NB4 (cell line): ENCODE measurements at regions not wholly inside any gene's neighbourhood (a gene's known extent, or its start where the extent isn't known, plus 50 kb on each side); places are given as distances from the start of the nearest gene placed in this dataset.
A peak's percentile ranks its signal among the peaks of the same experiment; 100 is the strongest.

Source experiments
- DNase-seq: peaks from one replicate; pipeline ENCODE4 v3.0.0; 2010; ENCODE audit warnings: low read depth
- H3K4me3 ChIP-seq: one replicate; pipeline ENCODE4 v1.5.1; 2011; ENCODE audit warnings: mild to moderate bottlenecking, low read depth, low read length, moderate library complexity
- CTCF ChIP-seq: IDR thresholded peaks from one replicate; pipeline ENCODE4 v1.5.1; 2012; ENCODE audit warnings: low read depth, low read length
- MAX ChIP-seq: IDR thresholded peaks from 2 replicates; pipeline ENCODE4 v1.6.1; 2011; ENCODE audit warnings: low read depth, low read length
- MYC ChIP-seq: IDR thresholded peaks from 2 replicates; pipeline ENCODE4 v1.6.1; 2011; ENCODE audit warnings: low read depth, low read length
- POLR2A ChIP-seq: IDR thresholded peaks from 2 replicates; pipeline ENCODE4 v1.6.1; 2011; ENCODE audit warnings: mild to moderate bottlenecking; ENCODE audit not compliant: insufficient read length; ENCODE audit errors: extremely low read depth

GRCh38 chr20:60725311-60725906 is 526.7 kb upstream of the CDH4 start:
- no peak for TF ChIP-seq MYC
- TF ChIP-seq POLR2A, result no peak
- no peak overlapping the region for H3K4me3 ChIP-seq
- DNase-seq, result no peak

GRCh38 chr20:60727425-60727824 is 524.6 kb upstream of the CDH4 start:
- no peak overlapping the region for H3K4me3 ChIP-seq
- TF ChIP-seq MAX (no peak), CTCF (no peak), POLR2A (no peak), MYC (no peak)
- DNase-seq, result peak; percentile 6

- no peak overlapping the region for H3K4me3 ChIP-seq
- DNase-seq, result no peak
- no peak for TF ChIP-seq CTCF
- TF ChIP-seq MAX, result no peak
- TF ChIP-seq POLR2A, result no peak
- TF ChIP-seq MYC, result no peak
Observed at GRCh38 chr20:60728705-60729104, 523.4 kb upstream of the CDH4 start.

GRCh38 chr20:60729135-60729900 is 522.7 kb upstream of the CDH4 start:
- TF ChIP-seq MYC, result no peak
- TF ChIP-seq MAX, result no peak
- no peak for TF ChIP-seq CTCF
- TF ChIP-seq POLR2A, result no peak
- no peak for DNase-seq

GRCh38 chr20:60732322-60732721 is 519.7 kb upstream of the CDH4 start:
- no peak for DNase-seq
- H3K4me3 ChIP-seq, result no peak overlapping the region
- TF ChIP-seq MAX (no peak), CTCF (no peak), POLR2A (no peak), MYC (no peak)

More at GRCh38 chr20:60729135-60729900, 522.7 kb upstream of the CDH4 start:
- H3K4me3 ChIP-seq, result no peak overlapping the region

GRCh38 chr20:60748086-60748485 is 504.0 kb upstream of the CDH4 start:
- DNase-seq, result no peak
- H3K4me3 ChIP-seq, result no peak overlapping the region
- TF ChIP-seq CTCF (no peak), MAX (no peak), MYC (no peak), POLR2A (no peak)
